ENCODE measurements at regions not wholly inside any gene's neighbourhood (a gene's known extent, or its start where the extent isn't known, plus 50 kb on each side); places are given as distances from the start of the nearest gene placed in this dataset.

- no peak overlapping the region for H3K27ac ChIP-seq (ENCODE audit: low read depth, low read length)
- H3K23ac ChIP-seq (ENCODE audit: low read length): no peak overlapping the region
- H3K4me2 ChIP-seq (ENCODE audit: low read length): no peak overlapping the region
- H3K9ac ChIP-seq (ENCODE audit: low read length): no peak overlapping the region
- no peak overlapping the region for H3K4me3 ChIP-seq (ENCODE audit: low read length)
- no peak overlapping the region for H3K56ac ChIP-seq (ENCODE audit: low read length)
- H2AK5ac ChIP-seq (ENCODE audit: low read length): no peak overlapping the region
- no peak overlapping the region for H3K18ac ChIP-seq (ENCODE audit: low read length)
- H3K36me3 ChIP-seq (ENCODE audit: control insufficient read depth, insufficient read depth, low read length): no peaks in the 10 kb centered on the region
- H4K5ac ChIP-seq (ENCODE audit: low read length): no peak overlapping the region
- no peaks in the 10 kb centered on the region for H3K27me3 ChIP-seq (ENCODE audit: insufficient read depth, low read length, poor library complexity)
- H3K4me1 ChIP-seq (ENCODE audit: control insufficient read depth, low read depth, low read length): peaks cover 1% of the 10 kb centered on the region
- no peak overlapping the region for H2BK15ac ChIP-seq (replicated peaks; ENCODE audit: low read depth)
- no peak overlapping the region for H2BK5ac ChIP-seq (ENCODE audit: low read length)
- no peak overlapping the region for H2BK120ac ChIP-seq (ENCODE audit: low read depth, low read length)
- no peaks in the 10 kb centered on the region for H3K79me1 ChIP-seq (ENCODE audit: low read length)
- H4K8ac ChIP-seq (ENCODE audit: low read depth, low read length): no peak overlapping the region
- DNase-seq: no peak
- no peaks in the 10 kb centered on the region for H3K79me2 ChIP-seq (ENCODE audit: control insufficient read depth, insufficient read depth, low read length)
- no peak overlapping the region for H3K4ac ChIP-seq (ENCODE audit: low read depth, low read length)
- WGBS (ENCODE audit: extremely low coverage, insufficient coverage, low lambda C conversion rate): no CpG with 5 or more reads among the region's 2 CpGs
Observed at GRCh38 chr2:64243081-64244036, 99.1 kb upstream of the PELI1 start.

DNA sequence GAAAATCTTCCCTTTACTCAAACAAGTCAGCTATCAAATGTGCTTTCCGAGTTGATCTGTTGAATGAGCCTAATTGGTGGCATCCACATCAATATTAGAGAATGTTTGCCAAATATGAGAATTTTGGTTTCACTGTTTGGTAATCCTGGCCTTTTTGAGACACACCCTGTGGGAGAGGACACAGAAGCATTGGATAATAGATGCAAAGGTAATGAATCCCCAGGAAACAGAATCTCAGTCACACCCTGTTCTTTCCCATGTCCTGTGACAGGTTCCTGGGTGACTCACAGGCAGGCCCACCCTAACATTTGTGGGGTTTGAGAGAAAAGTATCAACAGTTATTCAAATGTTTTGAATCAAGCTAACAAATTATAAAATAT lies 99.8 kb upstream of the PELI1 start:
- no CpG with 5 or more reads among the region's 1 CpG for WGBS (ENCODE audit: extremely low coverage, insufficient coverage, low lambda C conversion rate)
- no peak overlapping the region for H3K27ac ChIP-seq (ENCODE audit: low read depth, low read length)
- H3K4me1 ChIP-seq (ENCODE audit: control insufficient read depth, low read depth, low read length): peaks cover 1% of the 10 kb centered on the region
- H3K4me3 ChIP-seq (ENCODE audit: low read length): no peak overlapping the region
- no peak overlapping the region for H2AK5ac ChIP-seq (ENCODE audit: low read length)
- no peaks in the 10 kb centered on the region for H3K27me3 ChIP-seq (ENCODE audit: insufficient read depth, low read length, poor library complexity)
- no peak overlapping the region for H4K8ac ChIP-seq (ENCODE audit: low read depth, low read length)
- H4K5ac ChIP-seq (ENCODE audit: low read length): no peak overlapping the region
- DNase-seq: no peak
- H3K4me2 ChIP-seq (ENCODE audit: low read length): no peak overlapping the region
- no peak overlapping the region for H2BK120ac ChIP-seq (ENCODE audit: low read depth, low read length)
- no peak overlapping the region for H3K56ac ChIP-seq (ENCODE audit: low read length)
- no peak overlapping the region for H3K18ac ChIP-seq (ENCODE audit: low read length)
- H3K4ac ChIP-seq (ENCODE audit: low read depth, low read length): no peak overlapping the region
- no peaks in the 10 kb centered on the region for H3K79me1 ChIP-seq (ENCODE audit: low read length)
- H3K79me2 ChIP-seq (ENCODE audit: control insufficient read depth, insufficient read depth, low read length): peaks cover 1% of the 10 kb centered on the region
- no peak overlapping the region for H3K23ac ChIP-seq (ENCODE audit: low read length)
- H3K9ac ChIP-seq (ENCODE audit: low read length): no peak overlapping the region
- H2BK15ac ChIP-seq (replicated peaks; ENCODE audit: low read depth): no peak overlapping the region
- no peaks in the 10 kb centered on the region for H3K36me3 ChIP-seq (ENCODE audit: control insufficient read depth, insufficient read depth, low read length)
- H2BK5ac ChIP-seq (ENCODE audit: low read length): no peak overlapping the region

GRCh38 chr2:64245631-64246030 lies 101.4 kb upstream of the PELI1 start:
- no peak overlapping the region for H2BK15ac ChIP-seq (replicated peaks; ENCODE audit: low read depth)
- H3K36me3 ChIP-seq (ENCODE audit: control insufficient read depth, insufficient read depth, low read length): no peaks in the 10 kb centered on the region
- no peak for DNase-seq
- H3K79me2 ChIP-seq (ENCODE audit: control insufficient read depth, insufficient read depth, low read length): peaks cover 13% of the 10 kb centered on the region
- no peak overlapping the region for H4K8ac ChIP-seq (ENCODE audit: low read depth, low read length)
- no peaks in the 10 kb centered on the region for H3K27me3 ChIP-seq (ENCODE audit: insufficient read depth, low read length, poor library complexity)
- H3K4me2 ChIP-seq (ENCODE audit: low read length): no peak overlapping the region
- peaks cover 4% of the 10 kb centered on the region for H3K4me1 ChIP-seq (ENCODE audit: control insufficient read depth, low read depth, low read length)
- H3K4ac ChIP-seq (ENCODE audit: low read depth, low read length): no peak overlapping the region
- no peak overlapping the region for H4K5ac ChIP-seq (ENCODE audit: low read length)
- H3K23ac ChIP-seq (ENCODE audit: low read length): no peak overlapping the region
- WGBS (ENCODE audit: extremely low coverage, insufficient coverage, low lambda C conversion rate): no CpG with 5 or more reads among the region's 4 CpGs
- no peak overlapping the region for H2AK5ac ChIP-seq (ENCODE audit: low read length)
- no peak overlapping the region for H2BK120ac ChIP-seq (ENCODE audit: low read depth, low read length)
- H3K18ac ChIP-seq (ENCODE audit: low read length): no peak overlapping the region
- H3K79me1 ChIP-seq (ENCODE audit: low read length): peaks cover 10% of the 10 kb centered on the region
- no peak overlapping the region for H3K4me3 ChIP-seq (ENCODE audit: low read length)
- H3K9ac ChIP-seq (ENCODE audit: low read length): no peak overlapping the region
- no peak overlapping the region for H2BK5ac ChIP-seq (ENCODE audit: low read length)
- H3K56ac ChIP-seq (ENCODE audit: low read length): no peak overlapping the region
- H3K27ac ChIP-seq (ENCODE audit: low read depth, low read length): no peak overlapping the region

GRCh38 chr2:64246962-64247361 lies 102.7 kb upstream of the PELI1 start:
- Histone ChIP-seq H3K18ac (ENCODE audit: low read length) (no peak overlapping the region), H3K4me1 (ENCODE audit: control insufficient read depth, low read depth, low read length) (peaks cover 5% of the 10 kb centered on the region), H3K27ac (ENCODE audit: low read depth, low read length) (no peak overlapping the region), H2AK5ac (ENCODE audit: low read length) (no peak overlapping the region), H3K56ac (ENCODE audit: low read length) (no peak overlapping the region), H4K8ac (ENCODE audit: low read depth, low read length) (no peak overlapping the region), H3K4me3 (ENCODE audit: low read length) (no peak overlapping the region), H3K23ac (ENCODE audit: low read length) (no peak overlapping the region), H2BK15ac (replicated peaks; ENCODE audit: low read depth) (no peak overlapping the region), H3K27me3 (ENCODE audit: insufficient read depth, low read length, poor library complexity) (no peaks in the 10 kb centered on the region), H3K4me2 (ENCODE audit: low read length) (no peak overlapping the region), H3K36me3 (ENCODE audit: control insufficient read depth, insufficient read depth, low read length) (no peaks in the 10 kb centered on the region), H3K79me1 (ENCODE audit: low read length) (peaks cover 10% of the 10 kb centered on the region), H3K9ac (ENCODE audit: low read length) (no peak overlapping the region), H3K79me2 (ENCODE audit: control insufficient read depth, insufficient read depth, low read length) (peaks cover 13% of the 10 kb centered on the region), H4K5ac (ENCODE audit: low read length) (no peak overlapping the region), H2BK5ac (ENCODE audit: low read length) (no peak overlapping the region), H2BK120ac (ENCODE audit: low read depth, low read length) (no peak overlapping the region), H3K4ac (ENCODE audit: low read depth, low read length) (no peak overlapping the region)
- no CpG with 5 or more reads among the region's 1 CpG for WGBS (ENCODE audit: extremely low coverage, insufficient coverage, low lambda C conversion rate)
- no peak for DNase-seq

DNA sequence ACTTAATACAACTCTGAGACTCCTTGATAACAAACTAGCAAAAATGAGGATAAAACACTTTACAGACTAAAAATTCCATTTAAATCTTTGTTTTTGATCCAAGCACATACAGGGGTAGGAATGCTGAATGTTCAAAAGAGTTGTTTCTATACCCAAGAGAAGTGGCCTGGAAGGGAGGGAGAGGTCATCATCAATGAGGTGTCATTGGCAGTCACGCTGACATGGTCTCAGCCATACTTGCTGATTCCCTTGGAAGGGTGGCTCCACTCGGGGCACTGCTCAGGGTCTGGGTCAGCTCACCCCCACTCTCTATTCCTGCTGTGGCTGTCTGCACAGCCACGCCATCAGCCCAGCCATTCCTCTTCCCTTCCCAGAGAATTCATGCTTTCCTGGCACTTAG lies 105.2 kb upstream of the PELI1 start:
- DNase-seq: no peak
- H3K9ac ChIP-seq (ENCODE audit: low read length): no peak overlapping the region
- H2BK15ac ChIP-seq (replicated peaks; ENCODE audit: low read depth): no peak overlapping the region
- peaks cover 15% of the 10 kb centered on the region for H3K79me2 ChIP-seq (ENCODE audit: control insufficient read depth, insufficient read depth, low read length)
- WGBS (ENCODE audit: extremely low coverage, insufficient coverage, low lambda C conversion rate): no CpG with 5 or more reads among the region's 3 CpGs
- no peak overlapping the region for H2BK120ac ChIP-seq (ENCODE audit: low read depth, low read length)
- no peak overlapping the region for H4K8ac ChIP-seq (ENCODE audit: low read depth, low read length)
- H3K27ac ChIP-seq (ENCODE audit: low read depth, low read length): no peak overlapping the region
- H3K4ac ChIP-seq (ENCODE audit: low read depth, low read length): no peak overlapping the region
- no peak overlapping the region for H3K4me2 ChIP-seq (ENCODE audit: low read length)
- H3K27me3 ChIP-seq (ENCODE audit: insufficient read depth, low read length, poor library complexity): no peaks in the 10 kb centered on the region
- H2BK5ac ChIP-seq (ENCODE audit: low read length): no peak overlapping the region
- no peak overlapping the region for H3K18ac ChIP-seq (ENCODE audit: low read length)
- H2AK5ac ChIP-seq (ENCODE audit: low read length): no peak overlapping the region
- no peak overlapping the region for H4K5ac ChIP-seq (ENCODE audit: low read length)
- peaks cover 10% of the 10 kb centered on the region for H3K79me1 ChIP-seq (ENCODE audit: low read length)
- H3K4me3 ChIP-seq (ENCODE audit: low read length): no peak overlapping the region
- H3K23ac ChIP-seq (ENCODE audit: low read length): no peak overlapping the region
- H3K4me1 ChIP-seq (ENCODE audit: control insufficient read depth, low read depth, low read length): peaks cover 5% of the 10 kb centered on the region
- peak overlapping the region; percentile 17 for H3K56ac ChIP-seq (ENCODE audit: low read length)
- H3K36me3 ChIP-seq (ENCODE audit: control insufficient read depth, insufficient read depth, low read length): no peaks in the 10 kb centered on the region
